ENCODE measurements at regions not wholly inside any gene's neighbourhood (a gene's known extent, or its start where the extent isn't known, plus 50 kb on each side); places are given as distances from the start of the nearest gene placed in this dataset.

DNA sequence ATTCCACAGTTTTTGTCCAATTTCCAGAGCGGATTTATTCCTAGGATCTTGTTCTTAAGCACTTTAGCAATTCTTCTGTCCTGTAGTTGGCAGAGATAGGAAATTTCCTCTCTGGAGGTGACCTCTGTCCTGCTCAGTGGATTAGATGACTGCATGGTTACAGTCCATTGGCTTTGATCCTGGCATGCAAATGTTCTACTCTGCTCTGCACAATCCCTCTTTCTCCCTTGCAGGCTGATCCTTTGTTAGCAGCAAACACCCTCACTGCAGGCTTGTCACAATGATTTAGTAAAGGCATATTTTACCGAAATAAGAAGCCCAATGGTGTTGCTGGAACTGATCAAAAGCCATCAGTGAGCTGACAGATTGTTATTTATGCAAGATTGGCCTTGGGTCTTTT, 243.8 kb downstream of the COX7C start:
- TF ChIP-seq, protein P1, sequence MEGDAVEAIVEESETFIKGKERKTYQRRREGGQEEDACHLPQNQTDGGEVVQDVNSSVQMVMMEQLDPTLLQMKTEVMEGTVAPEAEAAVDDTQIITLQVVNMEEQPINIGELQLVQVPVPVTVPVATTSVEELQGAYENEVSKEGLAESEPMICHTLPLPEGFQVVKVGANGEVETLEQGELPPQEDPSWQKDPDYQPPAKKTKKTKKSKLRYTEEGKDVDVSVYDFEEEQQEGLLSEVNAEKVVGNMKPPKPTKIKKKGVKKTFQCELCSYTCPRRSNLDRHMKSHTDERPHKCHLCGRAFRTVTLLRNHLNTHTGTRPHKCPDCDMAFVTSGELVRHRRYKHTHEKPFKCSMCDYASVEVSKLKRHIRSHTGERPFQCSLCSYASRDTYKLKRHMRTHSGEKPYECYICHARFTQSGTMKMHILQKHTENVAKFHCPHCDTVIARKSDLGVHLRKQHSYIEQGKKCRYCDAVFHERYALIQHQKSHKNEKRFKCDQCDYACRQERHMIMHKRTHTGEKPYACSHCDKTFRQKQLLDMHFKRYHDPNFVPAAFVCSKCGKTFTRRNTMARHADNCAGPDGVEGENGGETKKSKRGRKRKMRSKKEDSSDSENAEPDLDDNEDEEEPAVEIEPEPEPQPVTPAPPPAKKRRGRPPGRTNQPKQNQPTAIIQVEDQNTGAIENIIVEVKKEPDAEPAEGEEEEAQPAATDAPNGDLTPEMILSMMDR (conservative IDR thresholded peaks at IDR 0.05), result no peak
- no peak for DNase-seq (ENCODE audit: low read depth, low spot score)
- no peaks in the 10 kb centered on the region for H3K9me3 Mint-ChIP-seq
- H3K4me1 Mint-ChIP-seq, result peaks cover 30% of the 10 kb centered on the region
- H3K4me3 Mint-ChIP-seq, result no peak overlapping the region
- no peaks in the 10 kb centered on the region for H3K36me3 Mint-ChIP-seq (ENCODE audit: low read depth)
- H3K27ac Mint-ChIP-seq (ENCODE audit: unreplicated experiment), result no peak overlapping the region
- H3K27me3 Mint-ChIP-seq (ENCODE audit: low read depth), result no peaks in the 10 kb centered on the region

DNA sequence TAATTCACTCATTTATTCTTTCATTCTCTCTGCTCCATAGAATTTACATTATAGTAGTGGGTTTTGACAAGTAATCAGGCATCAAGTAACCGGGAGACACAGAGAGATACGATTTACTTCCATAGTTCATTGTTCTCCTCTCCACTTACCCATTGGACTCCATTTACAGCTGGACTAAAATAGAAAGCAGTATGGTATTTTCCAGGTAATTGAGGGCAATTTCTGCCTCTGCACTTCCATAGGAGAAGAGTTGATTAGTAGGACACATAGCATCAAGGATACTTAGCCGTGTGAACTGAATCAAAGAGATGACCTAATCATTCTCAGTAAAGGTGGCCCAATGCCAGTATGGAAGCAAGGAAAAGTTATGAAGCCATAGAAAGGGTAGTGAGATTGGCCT, 244.4 kb downstream of the COX7C start:
- TF ChIP-seq, protein P1 (conservative IDR thresholded peaks at IDR 0.05), result no peak
- Mint-ChIP-seq H3K9me3 (no peaks in the 10 kb centered on the region), H3K4me1 (peaks cover 30% of the 10 kb centered on the region), H3K27me3 (ENCODE audit: low read depth) (no peaks in the 10 kb centered on the region), H3K4me3 (no peak overlapping the region), H3K27ac (ENCODE audit: unreplicated experiment) (no peak overlapping the region), H3K36me3 (ENCODE audit: low read depth) (no peaks in the 10 kb centered on the region)
- no peak for DNase-seq (ENCODE audit: low read depth, low spot score)

DNA sequence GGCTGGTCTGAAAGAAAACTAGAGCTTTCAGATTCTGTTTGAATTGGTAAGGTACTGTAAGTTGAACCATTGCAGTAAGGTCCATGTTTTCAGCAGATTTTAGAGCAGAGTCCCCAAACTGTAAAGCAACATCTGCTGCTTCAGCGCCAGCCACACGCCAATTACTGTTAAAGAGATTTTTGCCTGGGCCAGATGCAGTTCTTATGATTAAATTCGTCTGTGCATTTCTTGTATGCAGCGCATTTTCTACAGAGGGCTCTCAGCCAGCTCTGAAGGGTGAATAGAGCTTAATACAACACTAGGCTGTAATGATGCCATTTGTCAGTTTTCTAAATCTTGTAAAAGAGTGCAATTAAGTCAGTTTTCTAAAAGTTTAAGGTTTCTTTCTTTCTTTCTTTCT, 246.3 kb downstream of the COX7C start:
- TF ChIP-seq, protein P1 (conservative IDR thresholded peaks at IDR 0.05), result no peak
- Mint-ChIP-seq H3K27ac (ENCODE audit: unreplicated experiment) (no peak overlapping the region), H3K36me3 (ENCODE audit: low read depth) (no peaks in the 10 kb centered on the region), H3K4me3 (no peak overlapping the region), H3K4me1 (peaks cover 30% of the 10 kb centered on the region), H3K27me3 (ENCODE audit: low read depth) (no peaks in the 10 kb centered on the region), H3K9me3 (no peaks in the 10 kb centered on the region)
- no peak for DNase-seq (ENCODE audit: low read depth, low spot score)

DNA sequence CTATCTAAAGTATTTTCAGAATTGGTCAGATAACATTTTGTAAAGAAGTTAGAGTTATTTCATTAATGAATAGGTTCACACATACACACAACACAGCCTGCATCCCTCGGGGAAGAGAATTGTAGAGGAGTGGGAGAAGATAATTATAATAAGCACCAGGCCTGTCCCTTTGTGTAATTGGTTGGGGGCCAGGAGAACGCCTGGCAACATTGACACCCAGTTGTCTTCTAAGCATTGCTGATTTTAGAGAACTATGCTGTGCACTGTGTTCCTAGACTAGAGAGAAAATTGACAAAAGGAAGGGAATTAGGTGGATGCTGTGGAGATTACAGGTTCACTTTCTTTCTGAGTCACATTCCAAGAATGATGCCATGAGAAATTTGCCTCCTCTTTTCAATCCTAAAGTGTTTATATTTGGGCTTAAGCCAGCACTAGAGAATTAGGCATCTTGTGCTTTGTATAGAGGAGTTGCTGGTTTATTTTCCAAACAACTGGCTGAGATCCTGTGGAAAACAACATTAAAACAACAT, 247.6 kb downstream of the COX7C start:
- Mint-ChIP-seq H3K27me3 (ENCODE audit: low read depth) (no peaks in the 10 kb centered on the region), H3K4me3 (no peak overlapping the region), H3K9me3 (peaks cover 3% of the 10 kb centered on the region), H3K36me3 (ENCODE audit: low read depth) (no peaks in the 10 kb centered on the region), H3K27ac (ENCODE audit: unreplicated experiment) (no peak overlapping the region), H3K4me1 (peaks cover 27% of the 10 kb centered on the region)
- no peak for DNase-seq (ENCODE audit: low read depth, low spot score)
- TF ChIP-seq, protein P1 (conservative IDR thresholded peaks at IDR 0.05), result no peak

DNA sequence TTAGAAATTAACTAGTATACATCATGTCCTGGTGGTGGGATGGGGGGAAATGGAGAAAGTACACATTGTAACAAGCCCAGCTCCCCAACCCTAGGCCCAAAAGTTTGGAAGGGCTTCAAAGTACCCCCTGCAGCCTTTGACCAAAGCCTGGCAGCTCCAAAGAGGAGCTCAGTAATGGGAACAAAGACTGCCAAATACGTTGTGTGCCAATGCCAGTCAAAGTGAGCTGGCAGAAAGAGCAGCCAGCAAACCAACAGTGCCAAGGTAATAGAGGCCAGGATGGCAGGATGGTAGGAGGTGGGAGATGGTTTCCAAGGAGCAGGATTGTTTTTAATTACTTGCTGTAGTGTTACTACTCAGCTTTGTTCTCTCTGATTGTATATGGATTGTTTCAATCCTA, 248.3 kb downstream of the COX7C start:
- H3K36me3 Mint-ChIP-seq (ENCODE audit: low read depth), result no peaks in the 10 kb centered on the region
- TF ChIP-seq, protein P1 (conservative IDR thresholded peaks at IDR 0.05), result no peak
- no peak for DNase-seq (ENCODE audit: low read depth, low spot score)
- H3K27me3 Mint-ChIP-seq (ENCODE audit: low read depth), result no peaks in the 10 kb centered on the region
- peaks cover 26% of the 10 kb centered on the region for H3K4me1 Mint-ChIP-seq
- peaks cover 3% of the 10 kb centered on the region for H3K9me3 Mint-ChIP-seq
- no peak overlapping the region for H3K4me3 Mint-ChIP-seq
- no peak overlapping the region for H3K27ac Mint-ChIP-seq (ENCODE audit: unreplicated experiment)

DNA sequence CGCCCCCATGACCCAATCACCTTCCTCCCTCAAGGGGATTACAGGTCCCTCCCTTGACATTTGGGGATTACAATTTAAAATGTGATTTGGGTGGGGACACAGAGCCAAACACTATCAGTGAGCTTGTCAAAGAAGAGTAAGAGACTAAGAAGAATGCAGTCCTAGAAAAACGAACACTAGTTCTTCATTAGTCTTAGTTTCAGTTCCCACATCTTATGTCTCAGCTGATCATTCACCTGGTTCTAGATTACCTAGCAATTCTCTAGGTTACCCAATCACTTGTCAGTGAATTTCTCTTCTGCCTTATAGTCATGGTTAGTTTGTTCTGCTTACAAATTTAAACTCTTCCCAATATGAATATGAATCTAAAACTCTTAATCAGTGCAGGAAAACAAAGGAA, 251.5 kb downstream of the COX7C start:
- H3K27ac Mint-ChIP-seq (ENCODE audit: unreplicated experiment), result no peak overlapping the region
- H3K4me3 Mint-ChIP-seq, result no peak overlapping the region
- no peak for DNase-seq (ENCODE audit: low read depth, low spot score)
- peaks cover 8% of the 10 kb centered on the region for H3K4me1 Mint-ChIP-seq
- no peaks in the 10 kb centered on the region for H3K36me3 Mint-ChIP-seq (ENCODE audit: low read depth)
- H3K27me3 Mint-ChIP-seq (ENCODE audit: low read depth), result no peaks in the 10 kb centered on the region
- H3K9me3 Mint-ChIP-seq, result peaks cover 7% of the 10 kb centered on the region
- TF ChIP-seq, protein P1 (conservative IDR thresholded peaks at IDR 0.05), result no peak

All from neural crest cell (in vitro differentiated cells).